NT2/D1 (cell line): ENCODE measurements at regions not wholly inside any gene's neighbourhood (a gene's known extent, or its start where the extent isn't known, plus 50 kb on each side); places are given as distances from the start of the nearest gene placed in this dataset.

Experiments used
- DNase-seq: peaks from one replicate; pipeline ENCODE4 v3.0.0-alpha.2; 2011; ENCODE audit warnings: low read depth, low spot score
- H3K27me3 ChIP-seq: 2 replicates; pipeline ENCODE4 v1.6.0; 2011; ENCODE audit warnings: mild to moderate bottlenecking; ENCODE audit not compliant: insufficient read length, insufficient read depth
- H3K36me3 ChIP-seq: 2 replicates; pipeline ENCODE4 v1.6.1; 2011; ENCODE audit warnings: mild to moderate bottlenecking, low read length, mixed read lengths; ENCODE audit not compliant: insufficient read depth, insufficient read length
- H3K4me1 ChIP-seq: 2 replicates; pipeline ENCODE4 v1.5.1; 2011; ENCODE audit not compliant: insufficient read depth, insufficient read length
- H3K4me3 ChIP-seq: 2 replicates; pipeline ENCODE4 v1.5.1; 2011; ENCODE audit warnings: low read depth; ENCODE audit not compliant: insufficient read length
- H3K9ac ChIP-seq: 2 replicates; pipeline ENCODE4 v1.6.0; 2011; ENCODE audit warnings: low read depth; ENCODE audit not compliant: insufficient read length
- H3K9me3 ChIP-seq: 2 replicates; pipeline ENCODE4 v1.5.1; 2011; ENCODE audit warnings: mild to moderate bottlenecking, low read length; ENCODE audit not compliant: insufficient read depth
- SUZ12 ChIP-seq: IDR thresholded peaks from 2 replicates; pipeline ENCODE4 v1.6.1; 2011; ENCODE audit not compliant: insufficient read length, insufficient read depth; ENCODE audit errors: extremely low read depth
- YY1 ChIP-seq: IDR thresholded peaks from 2 replicates; pipeline ENCODE4 v1.6.1; 2011; ENCODE audit not compliant: insufficient read length, insufficient read depth
- ZNF274 ChIP-seq: IDR thresholded peaks from 2 replicates; pipeline ENCODE4 v1.6.1; 2011; ENCODE audit warnings: mild to moderate bottlenecking, low read depth, low read length

- no peak for TF ChIP-seq SUZ12
- TF ChIP-seq ZNF274, result no peak
- TF ChIP-seq YY1, result no peak
- Histone ChIP-seq H3K27me3 (no peaks in the 10 kb centered on the region), H3K4me3 (no peak overlapping the region), H3K36me3 (no peaks in the 10 kb centered on the region), H3K9me3 (no peaks in the 10 kb centered on the region), H3K9ac (no peak overlapping the region), H3K4me1 (peaks cover 6% of the 10 kb centered on the region)
- no peak for DNase-seq
Measured at GRCh38 chr20:21022925-21023324, 83.2 kb downstream of the LINC00237 start.

GRCh38 chr20:21021472-21021790, 84.7 kb downstream of the LINC00237 start:
- Histone ChIP-seq H3K36me3 (no peaks in the 10 kb centered on the region), H3K9me3 (no peaks in the 10 kb centered on the region), H3K4me3 (no peak overlapping the region), H3K4me1 (peaks cover 6% of the 10 kb centered on the region), H3K27me3 (no peaks in the 10 kb centered on the region), H3K9ac (no peak overlapping the region)
- TF ChIP-seq ZNF274 (no peak), SUZ12 (no peak), YY1 (no peak)
- no peak for DNase-seq

- H3K36me3 ChIP-seq, result no peaks in the 10 kb centered on the region
- H3K27me3 ChIP-seq, result no peaks in the 10 kb centered on the region
- DNase-seq, result no peak
- no peaks in the 10 kb centered on the region for H3K9me3 ChIP-seq
- no peak overlapping the region for H3K9ac ChIP-seq
- TF ChIP-seq SUZ12, result no peak
- TF ChIP-seq YY1, result no peak
- TF ChIP-seq ZNF274, result no peak
- peaks cover 6% of the 10 kb centered on the region for H3K4me1 ChIP-seq
- H3K4me3 ChIP-seq, result no peak overlapping the region
Measured at GRCh38 chr20:21020659-21021471, 85.3 kb downstream of the LINC00237 start.

- DNase-seq, result no peak
- Histone ChIP-seq H3K9me3 (no peaks in the 10 kb centered on the region), H3K9ac (no peak overlapping the region), H3K36me3 (no peaks in the 10 kb centered on the region), H3K4me1 (peaks cover 6% of the 10 kb centered on the region), H3K27me3 (no peaks in the 10 kb centered on the region), H3K4me3 (no peak overlapping the region)
- TF ChIP-seq SUZ12 (no peak), ZNF274 (no peak), YY1 (no peak)
Measured at GRCh38 chr20:21019814-21020658, 86.1 kb downstream of the LINC00237 start.

GRCh38 chr20:21019468-21019813, 86.7 kb downstream of the LINC00237 start:
- no peaks in the 10 kb centered on the region for H3K27me3 ChIP-seq
- H3K9me3 ChIP-seq, result no peaks in the 10 kb centered on the region
- H3K4me1 ChIP-seq, result peaks cover 6% of the 10 kb centered on the region
- no peak overlapping the region for H3K9ac ChIP-seq
- no peak for TF ChIP-seq SUZ12
- no peak for TF ChIP-seq ZNF274
- no peak for TF ChIP-seq YY1
- H3K4me3 ChIP-seq, result no peak overlapping the region
- DNase-seq, result no peak
- H3K36me3 ChIP-seq, result no peaks in the 10 kb centered on the region

- Histone ChIP-seq H3K9me3 (peaks cover 7% of the 10 kb centered on the region; the same call in 1 of the 2 replicates), H3K9ac (no peak overlapping the region), H3K4me3 (no peak overlapping the region), H3K36me3 (no peaks in the 10 kb centered on the region), H3K4me1 (peaks cover 6% of the 10 kb centered on the region), H3K27me3 (no peaks in the 10 kb centered on the region)
- no peak for DNase-seq
- TF ChIP-seq SUZ12, result no peak
Measured at GRCh38 chr20:21018576-21018975, 87.6 kb downstream of the LINC00237 start.

GRCh38 chr20:21017528-21018085, 88.6 kb downstream of the LINC00237 start:
- peaks cover 7% of the 10 kb centered on the region; the same call in 1 of the 2 replicates for H3K9me3 ChIP-seq
- H3K4me1 ChIP-seq, result peaks cover 6% of the 10 kb centered on the region
- TF ChIP-seq ZNF274 (no peak), YY1 (no peak), SUZ12 (no peak)
- no peaks in the 10 kb centered on the region for H3K27me3 ChIP-seq
- DNase-seq, result no peak
- no peak overlapping the region for H3K9ac ChIP-seq
- no peaks in the 10 kb centered on the region for H3K36me3 ChIP-seq
- H3K4me3 ChIP-seq, result no peak overlapping the region
